Peyer's patch (tissue), 4 donors: ENCODE measurements at regions not wholly inside any gene's neighbourhood (a gene's known extent, or its start where the extent isn't known, plus 50 kb on each side); places are given as distances from the start of the nearest gene placed in this dataset.

ENCODE experiments used
- CTCF ChIP-seq, 6 experiments: fragments of 450-650 bp in 4 of 6; fragments of 200-600 bp in 2 of 6; sonication (generic) in 1 of 6; IDR thresholded peaks; one replicate each; pipeline ENCODE4 v1.5.1; 2017 to 2019; ENCODE audit warnings: antibody characterized with exemption in 6 of 6, mild to moderate bottlenecking in 3 of 6, moderate library complexity in 1 of 6
- POLR2A ChIP-seq, 2 donors: fragments of 450-650 bp; IDR thresholded peaks; one replicate each; pipeline ENCODE4 v1.5.1; 2017; ENCODE audit warnings: antibody characterized with exemption in 2 of 2, mild to moderate bottlenecking in 2 of 2, moderate library complexity in 2 of 2

GRCh38 chr9:79880626-79881025 lies 308.9 kb downstream of the TLE4 start:
- TF ChIP-seq CTCF (IDR thresholded peaks at IDR 0.05) = no peak
- no peak for TF ChIP-seq POLR2A (IDR thresholded peaks at IDR 0.05)
